NCI-H2227 (cell line): ENCODE measurements at regions not wholly inside any gene's neighbourhood (a gene's known extent, or its start where the extent isn't known, plus 50 kb on each side); places are given as distances from the start of the nearest gene placed in this dataset.

Experiments used
- DNase-seq: peaks from one replicate; lab custom pipeline; 2025; ENCODE audit not compliant: unreplicated experiment; lab: John Stamatoyannopoulos, UW

- DNase-seq: no peak
Observed at GRCh38 chr1:214823311-214824117, 220.5 kb downstream of the CENPF start.

DNA sequence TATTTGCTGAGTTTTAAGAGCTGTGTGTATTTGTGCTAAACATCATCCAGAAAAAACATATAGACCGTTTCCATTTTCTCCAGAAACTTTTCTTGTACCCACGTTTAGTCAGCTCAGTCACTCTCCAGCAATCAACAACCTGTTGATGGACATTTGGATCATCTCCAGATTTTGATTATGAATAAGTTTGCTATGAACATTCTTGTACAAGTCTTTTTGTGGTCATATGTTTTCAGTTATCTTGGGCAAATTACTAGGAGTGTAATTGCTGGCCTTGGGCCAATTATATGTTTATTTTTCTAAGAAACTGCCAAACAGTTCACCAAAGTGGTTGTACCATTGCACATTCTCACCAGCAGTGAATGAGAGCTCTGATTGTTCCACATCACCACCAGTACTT, 221.8 kb downstream of the CENPF start:
- no peak for DNase-seq

GRCh38 chr1:214826619-214827018, 223.6 kb downstream of the CENPF start:
- no peak for DNase-seq

- DNase-seq: no peak
Observed at GRCh38 chr1:214827883-214828282, 224.9 kb downstream of the CENPF start.

- DNase-seq: no peak
Observed at GRCh38 chr1:214830941-214831340, 227.9 kb downstream of the CENPF start.

DNA sequence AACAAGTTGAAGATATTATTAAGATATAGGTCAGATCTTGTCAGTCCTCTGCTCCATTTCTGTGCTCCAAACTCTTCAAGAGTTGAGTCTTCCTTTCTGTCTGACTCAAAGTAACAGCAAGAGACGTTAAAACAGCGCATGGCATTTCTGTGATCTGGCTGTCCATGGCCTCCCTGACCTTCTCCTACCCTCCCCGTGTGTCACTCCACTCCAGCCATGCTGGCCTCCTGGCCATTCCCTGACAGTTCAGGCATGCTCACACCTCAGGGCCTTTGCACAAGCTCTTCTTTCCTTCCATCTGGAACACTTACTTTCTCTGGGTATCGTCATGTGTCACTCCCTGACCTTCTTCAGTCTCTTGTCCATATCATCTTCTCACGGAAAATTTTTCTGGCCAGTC, 229.0 kb downstream of the CENPF start:
- DNase-seq: no peak

- DNase-seq: no peak
Observed at GRCh38 chr1:214833178-214833756, 230.3 kb downstream of the CENPF start.

- no peak for DNase-seq
Observed at GRCh38 chr1:214837376-214837775, 234.4 kb downstream of the CENPF start.

DNA sequence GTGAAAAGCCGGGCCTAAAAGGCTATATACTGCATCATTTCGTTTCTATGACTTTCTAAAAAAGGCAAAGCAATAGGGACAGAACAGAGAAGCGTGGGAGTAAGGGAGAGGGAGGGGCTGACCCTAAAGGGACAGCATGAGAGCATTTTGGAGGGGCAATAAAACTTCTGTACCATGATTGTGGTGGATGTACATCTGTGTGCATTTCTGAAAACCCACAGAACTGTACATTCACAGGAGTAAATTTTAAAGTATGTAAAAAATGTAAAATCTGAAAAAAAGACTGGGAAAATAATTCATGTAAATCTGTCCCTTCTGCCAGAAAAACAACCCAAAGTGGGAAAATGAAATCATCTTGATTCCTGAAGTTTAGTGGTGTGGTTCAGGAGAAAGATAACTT, 235.4 kb downstream of the CENPF start:
- no peak for DNase-seq

DNA sequence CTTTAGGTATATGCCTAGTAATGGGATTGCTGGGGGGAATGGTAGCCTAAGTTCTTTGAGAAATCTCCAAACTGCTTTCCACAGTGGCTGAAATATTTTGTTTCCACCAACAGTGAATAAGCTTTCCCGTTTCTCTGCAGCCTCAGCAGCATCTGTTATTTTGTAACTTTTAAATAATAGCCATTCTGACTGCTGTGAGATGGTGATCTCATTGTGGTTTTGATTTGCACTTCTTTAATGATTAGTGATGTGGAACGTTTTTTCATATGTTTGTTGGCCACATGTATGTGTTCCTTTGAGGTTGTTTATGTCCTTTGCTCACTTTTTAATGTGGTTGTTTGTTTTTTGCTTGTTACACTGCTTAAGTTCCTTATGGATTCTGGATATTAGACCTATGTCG, 237.4 kb downstream of the CENPF start:
- DNase-seq: no peak

DNA sequence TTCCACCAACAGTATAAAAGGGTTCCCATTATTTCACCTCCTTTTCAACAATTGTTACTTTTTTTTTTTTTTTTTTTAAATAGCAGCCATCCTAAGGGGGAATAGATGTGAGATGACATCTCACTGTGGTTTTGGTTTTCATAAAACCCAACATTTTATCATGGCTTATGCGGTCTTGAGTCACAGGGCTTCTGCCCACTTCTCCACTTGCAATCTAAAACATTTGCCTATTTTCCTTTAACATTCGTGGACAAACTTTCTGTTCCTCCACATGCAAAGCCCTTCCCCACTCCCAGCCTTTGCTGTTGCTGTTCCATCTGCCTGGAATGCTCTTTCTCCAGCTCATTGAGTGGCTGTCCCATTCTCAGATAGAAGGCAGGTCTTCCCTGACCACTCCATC, 239.7 kb upstream of the KCNK2 start:
- DNase-seq: no peak

- DNase-seq: no peak
Observed at GRCh38 chr1:214843281-214843680, 239.3 kb upstream of the KCNK2 start.

- DNase-seq: no peak
Observed at GRCh38 chr1:214844319-214844718, 238.2 kb upstream of the KCNK2 start.

DNA sequence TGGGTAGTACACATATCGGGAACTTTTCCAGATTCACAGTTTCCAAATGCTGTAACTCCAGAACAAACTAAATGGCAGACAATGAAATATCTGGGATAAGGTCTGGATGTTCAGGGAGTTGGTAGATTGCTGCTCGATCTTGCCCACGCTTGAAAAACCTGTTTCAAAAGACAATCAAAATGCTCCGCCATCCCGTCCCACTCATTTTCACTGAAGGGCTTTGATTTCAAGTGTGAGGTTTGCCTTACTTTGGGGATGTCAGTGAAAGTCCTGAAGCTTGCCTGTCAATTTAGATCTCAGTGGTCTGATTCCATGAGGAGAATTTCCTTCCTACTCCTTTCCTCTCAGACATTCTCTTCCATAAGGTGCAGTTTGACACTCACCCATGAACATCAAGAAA, 236.3 kb upstream of the KCNK2 start:
- no peak for DNase-seq

- DNase-seq: no peak
Observed at GRCh38 chr1:214847071-214847810, 235.3 kb upstream of the KCNK2 start.

DNA sequence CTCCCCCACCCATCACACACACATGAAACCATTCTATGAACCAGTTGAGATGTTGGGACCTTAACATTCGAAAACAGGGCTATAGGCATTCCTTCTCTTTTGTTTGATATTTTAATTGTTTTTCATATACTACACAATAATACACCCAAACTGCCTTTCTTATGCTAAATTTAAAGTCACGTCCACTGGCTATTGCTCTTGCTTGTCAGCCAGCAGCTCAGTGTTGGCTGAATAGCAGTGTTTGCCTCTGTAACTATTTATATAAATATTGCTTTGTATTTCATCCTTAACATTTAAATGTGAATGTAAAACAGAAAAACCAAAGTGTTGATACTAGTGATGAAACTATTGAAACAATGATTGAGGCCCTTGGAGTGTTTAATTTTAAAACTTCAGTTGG, 234.4 kb upstream of the KCNK2 start:
- DNase-seq: no peak

DNA sequence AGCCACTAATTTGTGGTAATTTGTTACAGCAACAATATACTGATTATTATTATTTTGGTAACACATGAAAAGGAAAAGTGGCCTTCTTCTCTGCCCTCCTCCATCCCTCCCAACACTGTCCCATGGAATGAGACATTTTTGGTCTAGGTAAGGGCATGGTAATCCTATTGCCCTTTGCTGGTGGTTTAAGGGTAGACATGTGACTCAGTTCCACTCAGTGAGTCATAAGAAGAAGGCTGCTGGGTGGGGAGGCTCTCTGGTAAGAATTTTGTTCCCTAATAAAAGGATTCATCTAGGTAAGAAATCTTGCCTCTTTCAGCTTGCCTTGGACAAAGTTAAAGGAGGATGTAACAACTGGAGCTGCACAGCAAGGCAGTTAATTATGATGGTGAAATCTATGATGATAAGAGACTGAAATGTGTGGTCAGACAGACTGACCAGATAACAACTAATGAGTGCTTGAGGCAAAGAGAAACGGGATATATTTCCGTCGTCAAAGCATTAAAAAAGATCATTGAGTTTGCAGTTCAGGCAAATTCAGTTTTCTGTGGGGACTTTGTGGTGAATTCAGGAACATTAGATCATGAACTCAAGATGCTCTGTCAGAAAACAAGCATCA, 232.0 kb upstream of the KCNK2 start:
- DNase-seq: no peak

DNA sequence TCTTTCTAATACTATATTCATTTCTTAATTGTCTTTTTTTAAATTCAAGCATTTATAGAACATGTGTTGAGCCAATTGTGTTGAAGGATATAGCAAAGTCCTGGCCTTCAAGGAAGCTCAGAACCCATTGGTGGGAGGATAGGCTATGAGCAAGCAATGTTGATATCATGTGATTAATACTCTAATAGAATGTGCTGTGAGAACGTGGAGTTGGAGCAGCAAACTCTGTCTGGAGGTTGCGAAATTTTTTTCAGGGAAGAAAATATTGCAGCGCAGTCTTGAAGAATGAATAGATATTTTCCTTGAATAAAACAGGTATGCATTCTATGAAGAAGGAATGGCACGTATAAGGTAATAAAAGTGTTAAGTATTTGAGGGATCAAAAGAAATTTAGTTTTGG, 229.2 kb upstream of the KCNK2 start:
- DNase-seq: no peak

- DNase-seq: no peak
Observed at GRCh38 chr1:214854126-214854875, 228.2 kb upstream of the KCNK2 start.

- no peak for DNase-seq
Observed at GRCh38 chr1:214856843-214857242, 225.7 kb upstream of the KCNK2 start.

DNA sequence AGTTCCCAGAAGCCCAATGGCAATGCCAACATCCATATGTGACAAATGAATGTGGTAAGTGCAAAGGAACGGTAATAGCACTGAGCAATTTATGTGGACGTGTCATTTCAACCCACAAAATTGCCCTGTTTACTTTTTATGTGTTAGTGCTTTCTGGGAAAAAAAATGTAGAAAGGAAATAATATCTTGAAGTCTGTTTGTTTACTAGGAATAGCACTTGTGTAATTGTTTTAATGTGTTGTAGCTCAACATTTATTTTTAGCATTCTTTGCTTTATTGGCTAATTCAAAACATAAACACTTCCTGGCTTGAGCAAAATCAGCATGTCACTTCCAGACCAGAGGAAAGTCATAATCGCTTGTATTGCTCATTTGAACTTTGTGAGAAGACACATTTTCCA, 224.8 kb upstream of the KCNK2 start:
- DNase-seq: no peak
